Endodermal cell (in vitro differentiated cells): ENCODE measurements at regions not wholly inside any gene's neighbourhood (a gene's known extent, or its start where the extent isn't known, plus 50 kb on each side); places are given as distances from the start of the nearest gene placed in this dataset.
A peak's percentile ranks its signal among the peaks of the same experiment; 100 is the strongest.

Experiments used
- DNase-seq: peaks from one replicate; pipeline ENCODE4 v3.0.0-alpha.2; 2017
- H3K27ac ChIP-seq: 2 replicates; pipeline ENCODE4 v1.5.1; 2013; ENCODE audit warnings: mild to moderate bottlenecking, low read depth, low read length, moderate library complexity
- H3K27me3 ChIP-seq: 2 replicates; pipeline ENCODE4 v1.6.1; 2013; ENCODE audit warnings: mild to moderate bottlenecking, low read length, moderate library complexity; ENCODE audit not compliant: insufficient read depth, control insufficient read depth, poor library complexity, severe bottlenecking
- H3K36me3 ChIP-seq: 2 replicates; pipeline ENCODE4 v1.7.0; 2013; ENCODE audit warnings: mild to moderate bottlenecking, low read length, moderate library complexity; ENCODE audit not compliant: control insufficient read depth, insufficient read depth
- H3K4me1 ChIP-seq: one replicate; pipeline ENCODE4 v1.7.0; 2013; ENCODE audit warnings: low read length; ENCODE audit not compliant: control insufficient read depth, insufficient read depth
- H3K4me3 ChIP-seq: 2 replicates; pipeline ENCODE4 v1.5.1; 2013; ENCODE audit warnings: mild to moderate bottlenecking, low read length, moderate library complexity
- H3K9ac ChIP-seq: 2 replicates; pipeline ENCODE4 v1.6.1; 2013; ENCODE audit warnings: mild to moderate bottlenecking, low read length, moderate library complexity; ENCODE audit not compliant: poor library complexity, severe bottlenecking; ENCODE audit errors: extremely low read depth
- H3K9me3 ChIP-seq: 2 replicates; pipeline ENCODE4 v1.6.1; 2013; ENCODE audit warnings: mild to moderate bottlenecking, low read length, moderate library complexity; ENCODE audit not compliant: control insufficient read depth
- H3K27ac Mint-ChIP-seq: 2 replicates; pipeline ENCODE4 v1.8.0; 2020; ENCODE audit warnings: mixed read lengths
- H3K27me3 Mint-ChIP-seq: 2 replicates; pipeline ENCODE4 v1.8.0; 2021; ENCODE audit warnings: mild to moderate bottlenecking, mixed read lengths; ENCODE audit not compliant: insufficient read depth
- H3K36me3 Mint-ChIP-seq: 2 replicates; pipeline ENCODE4 v1.8.0; 2020; ENCODE audit warnings: low read depth, mixed read lengths
- H3K4me1 Mint-ChIP-seq: 2 replicates; pipeline ENCODE4 v1.8.0; 2020; ENCODE audit warnings: mixed read lengths
- H3K4me3 Mint-ChIP-seq: 2 replicates; pipeline ENCODE4 v1.8.0; 2020; ENCODE audit warnings: mild to moderate bottlenecking, moderate library complexity, mixed read lengths
- H3K9me3 Mint-ChIP-seq: 2 replicates; pipeline ENCODE4 v1.8.0; 2020; ENCODE audit warnings: mild to moderate bottlenecking, mixed read lengths
- WGBS, 2 experiments: methylation state at CpG; one replicate each; pipeline versions ENCODE4 v1.1.5 to v1.1.7; 2013; ENCODE audit warnings: missing lambda C conversion rate in 2 of 2, mixed read lengths in 1 of 2; ENCODE audit not compliant: insufficient coverage in 1 of 2, insufficient read length in 1 of 2; 5-methylcytosine and 5-hydroxymethylcytosine counted together
- TF ChIP-seq, protein P1 (sequence below): fragments of 200-600 bp; sonication (generic); conservative IDR thresholded peaks from 2 replicates; pipeline ENCODE4 v1.5.0; 2021; ENCODE audit warnings: antibody characterized with exemption, mild to moderate bottlenecking

DNA sequence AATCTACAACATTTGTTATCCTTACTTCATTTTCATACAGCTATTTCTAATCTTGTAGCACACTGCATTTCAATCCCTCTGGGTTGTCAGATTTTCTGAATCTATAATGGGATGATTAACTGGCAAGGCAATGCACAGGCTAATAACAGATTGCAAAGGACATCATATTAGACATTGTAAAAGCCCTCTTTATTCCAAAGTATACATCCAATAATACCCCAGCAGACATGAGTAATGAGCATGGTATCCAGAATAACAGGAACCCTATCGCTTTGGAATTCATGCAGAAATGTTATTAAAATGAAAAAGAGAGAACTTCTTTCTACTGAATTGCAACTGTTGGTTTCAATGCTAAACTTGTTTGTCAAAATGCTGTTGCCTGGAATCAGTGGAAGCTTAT, 122.9 kb downstream of the C4orf33 start:
- DNase-seq = no peak

DNA sequence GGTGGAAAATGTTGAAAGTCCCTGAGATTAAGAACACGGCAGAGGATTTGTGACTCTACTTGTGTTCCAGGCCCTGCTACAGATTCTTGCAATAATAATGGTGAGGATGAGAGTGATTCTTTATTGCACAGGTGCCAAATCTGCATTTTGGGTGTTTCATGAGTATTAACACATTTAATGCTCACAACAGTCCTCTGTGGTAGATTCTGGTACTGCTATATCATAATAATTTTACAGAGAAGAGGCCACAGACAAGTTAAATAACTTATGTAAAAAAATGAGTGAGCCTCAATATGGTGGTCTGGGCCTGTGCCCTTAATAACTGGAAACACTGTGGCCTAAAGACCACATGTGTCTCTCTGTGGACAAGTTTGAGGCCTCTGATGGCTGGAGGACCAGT, 124.3 kb downstream of the C4orf33 start:
- no peaks in the 10 kb centered on the region for H3K9me3 Mint-ChIP-seq

More for the DNA sequence above, 122.9 kb downstream of the C4orf33 start:
- Histone ChIP-seq H3K9me3 (no peaks in the 10 kb centered on the region), H3K9ac (no peak overlapping the region), H3K27ac (no peak overlapping the region), H3K36me3 (no peaks in the 10 kb centered on the region), H3K4me1 (no peaks in the 10 kb centered on the region), H3K4me3 (no peak overlapping the region), H3K27me3 (no peaks in the 10 kb centered on the region)
- Mint-ChIP-seq H3K4me3 (no peak overlapping the region), H3K27ac (no peak overlapping the region), H3K27me3 (no peaks in the 10 kb centered on the region), H3K9me3 (no peaks in the 10 kb centered on the region), H3K36me3 (no peaks in the 10 kb centered on the region), H3K4me1 (no peaks in the 10 kb centered on the region)
- WGBS, 2 experiments = 87% methylated on average over 1 of the region's 1 CpG; no CpG with 5 or more reads in 1 of the 2 experiments
- TF ChIP-seq, protein P1, sequence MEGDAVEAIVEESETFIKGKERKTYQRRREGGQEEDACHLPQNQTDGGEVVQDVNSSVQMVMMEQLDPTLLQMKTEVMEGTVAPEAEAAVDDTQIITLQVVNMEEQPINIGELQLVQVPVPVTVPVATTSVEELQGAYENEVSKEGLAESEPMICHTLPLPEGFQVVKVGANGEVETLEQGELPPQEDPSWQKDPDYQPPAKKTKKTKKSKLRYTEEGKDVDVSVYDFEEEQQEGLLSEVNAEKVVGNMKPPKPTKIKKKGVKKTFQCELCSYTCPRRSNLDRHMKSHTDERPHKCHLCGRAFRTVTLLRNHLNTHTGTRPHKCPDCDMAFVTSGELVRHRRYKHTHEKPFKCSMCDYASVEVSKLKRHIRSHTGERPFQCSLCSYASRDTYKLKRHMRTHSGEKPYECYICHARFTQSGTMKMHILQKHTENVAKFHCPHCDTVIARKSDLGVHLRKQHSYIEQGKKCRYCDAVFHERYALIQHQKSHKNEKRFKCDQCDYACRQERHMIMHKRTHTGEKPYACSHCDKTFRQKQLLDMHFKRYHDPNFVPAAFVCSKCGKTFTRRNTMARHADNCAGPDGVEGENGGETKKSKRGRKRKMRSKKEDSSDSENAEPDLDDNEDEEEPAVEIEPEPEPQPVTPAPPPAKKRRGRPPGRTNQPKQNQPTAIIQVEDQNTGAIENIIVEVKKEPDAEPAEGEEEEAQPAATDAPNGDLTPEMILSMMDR = no peak

DNA sequence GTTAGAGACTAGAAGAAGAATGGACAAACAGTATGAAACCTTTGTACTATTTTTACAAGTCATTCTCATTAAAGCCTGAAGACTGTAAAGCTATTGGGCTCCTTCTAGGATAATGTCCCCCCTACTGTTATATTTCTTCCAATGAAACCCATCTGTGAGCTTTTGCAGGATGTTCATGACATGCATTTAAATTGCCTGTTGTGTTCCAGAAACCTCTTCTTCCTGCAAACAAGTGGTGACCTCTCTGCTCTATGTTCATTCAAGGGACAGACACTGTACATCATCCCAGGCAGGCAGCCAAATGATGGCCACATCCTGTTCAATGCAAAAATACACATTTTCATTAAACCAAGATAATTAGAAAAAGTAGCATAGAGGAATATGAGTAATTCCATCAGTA, 128.0 kb downstream of the C4orf33 start:
- no peak for DNase-seq
- Histone ChIP-seq H3K9me3 (no peaks in the 10 kb centered on the region), H3K4me3 (no peak overlapping the region), H3K9ac (no peak overlapping the region), H3K27ac (peak overlapping the region; percentile 47), H3K4me1 (no peaks in the 10 kb centered on the region), H3K36me3 (no peaks in the 10 kb centered on the region), H3K27me3 (no peaks in the 10 kb centered on the region)
- Mint-ChIP-seq H3K4me1 (no peaks in the 10 kb centered on the region), H3K27me3 (no peaks in the 10 kb centered on the region), H3K36me3 (no peaks in the 10 kb centered on the region), H3K9me3 (no peaks in the 10 kb centered on the region), H3K27ac (no peak overlapping the region), H3K4me3 (no peak overlapping the region)
- TF ChIP-seq, protein P1 = no peak

More for the DNA sequence above, 124.3 kb downstream of the C4orf33 start:
- no peak overlapping the region for H3K27ac Mint-ChIP-seq
- H3K4me3 ChIP-seq = no peak overlapping the region
- H3K36me3 ChIP-seq = no peaks in the 10 kb centered on the region
- H3K4me1 Mint-ChIP-seq = no peaks in the 10 kb centered on the region
- TF ChIP-seq, protein P1 = peak; percentile 15
- H3K9ac ChIP-seq = no peak overlapping the region
- no peak overlapping the region for H3K4me3 Mint-ChIP-seq
- H3K9me3 ChIP-seq = no peaks in the 10 kb centered on the region
- DNase-seq = no peak
- no peaks in the 10 kb centered on the region for H3K27me3 ChIP-seq
- H3K36me3 Mint-ChIP-seq = no peaks in the 10 kb centered on the region
- no peaks in the 10 kb centered on the region for H3K4me1 ChIP-seq
- H3K27me3 Mint-ChIP-seq = no peaks in the 10 kb centered on the region
- H3K27ac ChIP-seq = no peak overlapping the region
- 93% methylated on average over 1 of the region's 1 CpG; no CpG with 5 or more reads in 1 of the 2 experiments for WGBS, 2 experiments
